Caco-2 (cell line): ENCODE measurements at regions not wholly inside any gene's neighbourhood (a gene's known extent, or its start where the extent isn't known, plus 50 kb on each side); places are given as distances from the start of the nearest gene placed in this dataset.

Source experiments
- BruUV-seq: library from RNA; stranded (reverse); fragments of 400-500 nt; replicated peaks from 2 replicates; lab custom pipeline; 2021; lab: Mats Ljungman, UMichigan
- CTCF ChIA-PET: fragments of 300-600 bp; sonication (Branson Sonifier 250); formaldehyde crosslinking; loops from one replicate; lab custom pipeline; 2022; ENCODE audit warnings: antibody characterized with exemption; lab: Charles Lee
- POLR2A ChIA-PET: fragments of 300-600 bp; sonication (Branson Sonifier 250); formaldehyde crosslinking; loops from one replicate; lab custom pipeline; 2022; ENCODE audit warnings: antibody characterized with exemption; lab: Charles Lee
- DNase-seq, 2 experiments: peaks; one replicate each; pipeline versions ENCODE4 v3.0.0 to v3.0.0-alpha.2; 2020 to 2022
- H3K27me3 ChIP-seq: replicated peaks from 2 replicates; pipeline ENCODE4 v1.6.0; 2011; ENCODE audit warnings: low read length; ENCODE audit not compliant: control insufficient read depth, insufficient read depth
- H3K36me3 ChIP-seq: 2 replicates; pipeline ENCODE4 v1.5.1; 2011; ENCODE audit warnings: low read length; ENCODE audit not compliant: control insufficient read depth, insufficient read depth
- H3K4me1 ChIP-seq: fragments of 250-450 bp; sonication (Bioruptor Pico); 2 replicates; pipeline ENCODE4 v1.5.1; 2020; ENCODE audit warnings: mild to moderate bottlenecking
- H3K4me3 ChIP-seq: 2 replicates; pipeline ENCODE4 v1.5.1; 2011; ENCODE audit warnings: low read depth, mild to moderate bottlenecking, control low read depth, low read length
- H3K9me3 ChIP-seq: fragments of 250-450 bp; sonication (Bioruptor Pico); 2 replicates; pipeline ENCODE4 v1.5.1; 2020; ENCODE audit warnings: mild to moderate bottlenecking, moderate library complexity
- H3K27ac Mint-ChIP-seq: one replicate; pipeline ENCODE4 v1.8.0; 2022; ENCODE audit warnings: mixed read lengths; ENCODE audit not compliant: unreplicated experiment
- H3K27me3 Mint-ChIP-seq: one replicate; pipeline ENCODE4 v1.8.0; 2022; ENCODE audit warnings: mixed read lengths; ENCODE audit not compliant: insufficient read depth, unreplicated experiment
- H3K36me3 Mint-ChIP-seq: one replicate; pipeline ENCODE4 v1.8.0; 2022; ENCODE audit warnings: mild to moderate bottlenecking, mixed read lengths; ENCODE audit not compliant: insufficient read depth, unreplicated experiment
- H3K4me1 Mint-ChIP-seq: one replicate; pipeline ENCODE4 v1.8.0; 2022; ENCODE audit warnings: low read depth, mixed read lengths; ENCODE audit not compliant: unreplicated experiment
- H3K4me3 Mint-ChIP-seq: one replicate; pipeline ENCODE4 v1.8.0; 2022; ENCODE audit warnings: mild to moderate bottlenecking, moderate library complexity, mixed read lengths; ENCODE audit not compliant: unreplicated experiment
- H3K9me3 Mint-ChIP-seq: one replicate; pipeline ENCODE4 v1.8.0; 2022; ENCODE audit warnings: mixed read lengths; ENCODE audit not compliant: unreplicated experiment
- intact Hi-C: fragments of 100-400 bp; cut with micrococcal nuclease; formaldehyde crosslinking; loops from one replicate; pipeline ENCODE4 v1.10.0; 2022; ENCODE audit not compliant: unreplicated experiment
- TF ChIP-seq, protein P1 (sequence below), 2 experiments: fragments of 200-600 bp in 1 of 2; IDR thresholded peaks; 1 replicate in 1 of 2; 2 replicates in 1 of 2; pipeline versions ENCODE4 v1.5.1 to v1.8.0; 2011 to 2022; ENCODE audit warnings: antibody characterized with exemption in 1 of 2, control low read depth in 1 of 2, inconsistent platforms in 1 of 2, low read depth in 1 of 2, low read length in 1 of 2, mild to moderate bottlenecking in 1 of 2, moderate library complexity in 1 of 2; ENCODE audit not compliant: insufficient read depth in 1 of 2, severe bottlenecking in 1 of 2, unreplicated experiment in 1 of 2

DNA sequence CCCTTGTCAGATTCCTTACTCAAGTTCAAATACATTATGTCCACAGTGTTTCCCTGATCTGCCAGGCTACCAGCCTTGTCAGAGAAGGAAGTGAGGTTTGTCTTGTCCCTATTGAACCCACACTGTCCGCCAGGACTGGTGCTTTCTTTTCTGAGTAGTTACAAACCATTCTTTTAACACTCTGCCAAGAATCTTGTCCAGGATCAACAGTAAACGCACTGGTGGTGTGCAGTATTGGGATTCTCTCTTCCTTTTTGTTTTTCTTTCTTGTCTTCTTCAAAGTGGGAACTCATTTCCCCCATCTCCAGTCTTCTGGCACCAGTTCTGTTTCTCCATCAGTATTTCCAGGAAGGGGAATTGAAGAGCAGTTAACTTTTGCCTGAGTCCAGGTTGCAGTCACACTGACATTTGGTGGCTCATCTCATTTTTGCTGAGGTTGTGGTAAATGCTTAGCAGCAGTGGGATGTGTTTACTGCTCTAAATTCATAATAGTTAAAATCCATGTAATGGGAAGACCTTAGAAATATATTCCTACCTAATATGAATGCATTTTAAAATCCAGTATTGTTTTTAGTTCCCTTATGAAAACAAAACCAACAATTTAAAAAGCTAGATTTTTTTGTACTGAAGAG lies 295.3 kb downstream of the PRL start:
- no peaks in the 10 kb centered on the region; the same call in 1 of the 2 replicates for H3K4me1 ChIP-seq
- intact Hi-C loops: no loop called here
- TF ChIP-seq, protein P1, sequence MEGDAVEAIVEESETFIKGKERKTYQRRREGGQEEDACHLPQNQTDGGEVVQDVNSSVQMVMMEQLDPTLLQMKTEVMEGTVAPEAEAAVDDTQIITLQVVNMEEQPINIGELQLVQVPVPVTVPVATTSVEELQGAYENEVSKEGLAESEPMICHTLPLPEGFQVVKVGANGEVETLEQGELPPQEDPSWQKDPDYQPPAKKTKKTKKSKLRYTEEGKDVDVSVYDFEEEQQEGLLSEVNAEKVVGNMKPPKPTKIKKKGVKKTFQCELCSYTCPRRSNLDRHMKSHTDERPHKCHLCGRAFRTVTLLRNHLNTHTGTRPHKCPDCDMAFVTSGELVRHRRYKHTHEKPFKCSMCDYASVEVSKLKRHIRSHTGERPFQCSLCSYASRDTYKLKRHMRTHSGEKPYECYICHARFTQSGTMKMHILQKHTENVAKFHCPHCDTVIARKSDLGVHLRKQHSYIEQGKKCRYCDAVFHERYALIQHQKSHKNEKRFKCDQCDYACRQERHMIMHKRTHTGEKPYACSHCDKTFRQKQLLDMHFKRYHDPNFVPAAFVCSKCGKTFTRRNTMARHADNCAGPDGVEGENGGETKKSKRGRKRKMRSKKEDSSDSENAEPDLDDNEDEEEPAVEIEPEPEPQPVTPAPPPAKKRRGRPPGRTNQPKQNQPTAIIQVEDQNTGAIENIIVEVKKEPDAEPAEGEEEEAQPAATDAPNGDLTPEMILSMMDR (IDR thresholded peaks at IDR 0.05; ENCODE audit: insufficient read depth in 1 of 2, low read depth in 1 of 2, low read length in 1 of 2, severe bottlenecking in 1 of 2, unreplicated experiment in 1 of 2): no peak
- H3K9me3 Mint-ChIP-seq: no peaks in the 10 kb centered on the region
- no peaks in the 10 kb centered on the region for H3K36me3 ChIP-seq
- no peak overlapping the region for H3K4me3 ChIP-seq
- H3K36me3 Mint-ChIP-seq: no peaks in the 10 kb centered on the region
- no peaks in the 10 kb centered on the region for H3K4me1 Mint-ChIP-seq
- ChIA-PET POLR2A (no interaction called here), CTCF (no interaction called here)
- no peaks in the 10 kb centered on the region for H3K27me3 ChIP-seq
- no peak overlapping the region for H3K27ac Mint-ChIP-seq
- H3K9me3 ChIP-seq: no peaks in the 10 kb centered on the region
- no peak for DNase-seq
- H3K4me3 Mint-ChIP-seq: no peak overlapping the region
- BruUV-seq: no TSS peak
- no peaks in the 10 kb centered on the region for H3K27me3 Mint-ChIP-seq

DNA sequence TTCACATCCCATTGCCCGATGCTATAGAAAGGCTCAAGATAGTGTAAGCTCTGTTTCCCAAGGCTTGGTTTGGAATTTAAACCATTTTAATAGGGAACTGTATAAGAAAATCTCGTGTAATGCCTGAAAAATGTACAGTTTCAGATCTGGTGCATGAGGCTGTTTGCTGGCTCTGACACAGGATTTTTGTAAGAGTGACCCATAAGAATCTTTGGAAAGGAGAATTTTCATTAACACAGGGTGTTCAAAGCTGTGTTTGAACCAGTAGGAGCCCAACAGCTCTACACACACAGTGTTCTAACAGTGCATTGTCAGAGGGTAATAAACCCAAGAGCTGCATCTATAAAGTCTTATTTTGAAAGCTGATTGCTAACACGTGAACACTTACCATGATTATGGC lies 293.5 kb downstream of the PRL start:
- TF ChIP-seq, protein P1 (IDR thresholded peaks at IDR 0.05; ENCODE audit: insufficient read depth in 1 of 2, low read depth in 1 of 2, low read length in 1 of 2, severe bottlenecking in 1 of 2, unreplicated experiment in 1 of 2): no peak
- no peaks in the 10 kb centered on the region for H3K4me1 Mint-ChIP-seq
- Histone ChIP-seq H3K4me3 (no peak overlapping the region), H3K4me1 (peaks cover 9% of the 10 kb centered on the region; the same call in 1 of the 2 replicates), H3K9me3 (no peaks in the 10 kb centered on the region), H3K36me3 (no peaks in the 10 kb centered on the region), H3K27me3 (no peaks in the 10 kb centered on the region)
- ChIA-PET POLR2A (no interaction called here), CTCF (no interaction called here)
- no peak overlapping the region for H3K4me3 Mint-ChIP-seq
- no peaks in the 10 kb centered on the region for H3K36me3 Mint-ChIP-seq
- no TSS peak for BruUV-seq
- intact Hi-C loops: no loop called here
- DNase-seq: no peak
- no peaks in the 10 kb centered on the region for H3K27me3 Mint-ChIP-seq
- H3K9me3 Mint-ChIP-seq: no peaks in the 10 kb centered on the region
- H3K27ac Mint-ChIP-seq: no peak overlapping the region

GRCh38 chr6:22006795-22007194 lies 290.0 kb downstream of the PRL start:
- Mint-ChIP-seq H3K27ac (no peak overlapping the region), H3K36me3 (no peaks in the 10 kb centered on the region), H3K4me1 (no peaks in the 10 kb centered on the region), H3K9me3 (no peaks in the 10 kb centered on the region), H3K27me3 (no peaks in the 10 kb centered on the region), H3K4me3 (no peak overlapping the region)
- no peak for DNase-seq
- TF ChIP-seq, protein P1 (IDR thresholded peaks at IDR 0.05; ENCODE audit: insufficient read depth in 1 of 2, low read depth in 1 of 2, low read length in 1 of 2, severe bottlenecking in 1 of 2, unreplicated experiment in 1 of 2): no peak
- POLR2A ChIA-PET: no interaction called here
- Histone ChIP-seq H3K4me3 (no peak overlapping the region), H3K36me3 (no peaks in the 10 kb centered on the region), H3K4me1 (peaks cover 9% of the 10 kb centered on the region; the same call in 1 of the 2 replicates), H3K9me3 (no peaks in the 10 kb centered on the region), H3K27me3 (no peaks in the 10 kb centered on the region)
- CTCF ChIA-PET: no interaction called here
- BruUV-seq: no TSS peak
- intact Hi-C loops: no loop called here
